GM21390 (cell line): ENCODE measurements at regions not wholly inside any gene's neighbourhood (a gene's known extent, or its start where the extent isn't known, plus 50 kb on each side); places are given as distances from the start of the nearest gene placed in this dataset.
"Not testable (repeated sequence)": the region's sequence is repeated elsewhere in the genome, so short reads cannot be mapped to it uniquely, and the experiment has no call there.

Source experiments
- ATAC-seq: cut with Tn5 transposase; IDR thresholded peaks from one replicate; pipeline ENCODE4 v1.9.1; 2021; ENCODE audit not compliant: unreplicated experiment

DNA sequence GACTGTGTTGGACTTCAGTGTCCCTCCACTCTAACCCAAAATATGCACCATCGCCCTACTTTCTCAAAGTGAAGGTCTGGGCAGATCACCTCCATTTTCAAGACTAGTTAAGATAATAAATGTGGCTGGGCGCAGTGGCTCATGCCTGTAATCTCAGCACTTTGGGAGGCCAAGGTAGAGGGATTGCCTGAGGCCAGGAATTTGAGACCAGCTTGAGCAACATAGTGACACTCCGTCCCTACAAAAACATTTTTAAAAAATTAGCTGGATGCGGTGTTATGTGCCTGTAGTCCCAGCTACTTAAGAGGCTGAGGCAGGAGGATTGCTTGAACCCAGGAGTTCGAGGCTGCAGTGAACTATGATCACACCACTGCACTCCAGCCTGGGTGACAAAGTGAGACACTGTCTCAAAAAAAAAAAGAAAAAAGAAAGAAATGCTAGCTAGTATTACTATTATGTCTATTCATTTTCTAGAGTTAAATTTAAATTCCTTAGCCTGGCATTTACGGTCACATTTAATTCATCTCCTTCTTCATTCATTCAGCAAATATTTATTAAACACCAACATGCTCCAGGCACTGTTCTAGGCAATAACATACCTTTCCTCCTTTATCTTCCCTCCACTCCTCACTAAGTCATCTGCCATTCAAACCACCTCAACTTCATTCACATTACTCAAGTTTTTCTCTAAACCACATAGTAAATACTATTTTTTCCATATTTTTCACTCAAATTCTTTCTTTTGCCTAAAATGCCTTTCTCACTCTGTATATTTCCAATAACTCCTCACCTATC, 96.1 kb upstream of the XYLT1 start:
- ATAC-seq: no peak

- no peak for ATAC-seq
Measured at GRCh38 chr16:17566075-17566474, 95.3 kb upstream of the XYLT1 start.

DNA sequence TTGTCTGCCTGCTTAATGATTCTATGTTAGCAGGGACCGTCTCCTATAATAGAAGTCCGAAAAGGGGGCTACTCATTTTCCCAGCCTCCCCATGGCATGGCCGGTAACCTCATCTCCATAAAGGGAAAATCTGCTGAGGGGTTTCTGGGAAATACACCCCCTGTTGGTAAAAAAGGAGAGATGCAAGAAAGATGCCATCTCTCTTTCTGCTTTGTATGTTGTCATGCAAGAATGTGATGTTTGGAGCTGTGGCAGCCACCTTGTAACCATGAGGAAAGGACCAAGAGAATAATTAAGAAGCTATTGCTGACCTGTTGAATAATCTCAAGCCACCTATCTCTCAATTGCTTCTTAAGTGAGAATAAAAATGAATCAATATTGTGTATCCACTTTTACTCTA, 94.8 kb upstream of the XYLT1 start:
- no peak for ATAC-seq

- no peak for ATAC-seq
Measured at GRCh38 chr16:17564856-17565255, 94.1 kb upstream of the XYLT1 start.

GRCh38 chr16:17563323-17564091, 92.7 kb upstream of the XYLT1 start:
- ATAC-seq: no peak

DNA sequence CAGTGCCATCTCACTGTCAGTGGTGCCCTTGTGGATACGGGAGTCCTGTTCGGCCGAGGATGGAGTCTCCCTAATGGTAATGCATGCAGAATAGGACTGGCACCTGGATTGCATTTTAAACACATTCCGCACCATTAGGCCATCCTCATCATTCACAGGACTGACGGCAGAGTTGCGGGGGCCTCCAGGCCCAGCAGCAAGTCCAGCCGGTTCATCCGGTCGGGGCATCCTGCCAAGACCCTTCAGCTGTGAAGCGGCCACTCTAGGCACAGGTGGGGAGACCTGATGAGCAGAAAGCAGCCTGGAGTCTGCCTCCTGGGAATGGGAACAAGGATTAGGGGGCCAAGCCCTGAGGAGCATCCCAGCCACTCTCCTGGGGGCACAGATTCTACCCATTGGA, 90.3 kb upstream of the XYLT1 start:
- no peak for ATAC-seq

- ATAC-seq: no peak
Measured at GRCh38 chr16:17560548-17560947, 89.8 kb upstream of the XYLT1 start.

- no peak for ATAC-seq
Measured at GRCh38 chr16:17559394-17559793, 88.6 kb upstream of the XYLT1 start.

DNA sequence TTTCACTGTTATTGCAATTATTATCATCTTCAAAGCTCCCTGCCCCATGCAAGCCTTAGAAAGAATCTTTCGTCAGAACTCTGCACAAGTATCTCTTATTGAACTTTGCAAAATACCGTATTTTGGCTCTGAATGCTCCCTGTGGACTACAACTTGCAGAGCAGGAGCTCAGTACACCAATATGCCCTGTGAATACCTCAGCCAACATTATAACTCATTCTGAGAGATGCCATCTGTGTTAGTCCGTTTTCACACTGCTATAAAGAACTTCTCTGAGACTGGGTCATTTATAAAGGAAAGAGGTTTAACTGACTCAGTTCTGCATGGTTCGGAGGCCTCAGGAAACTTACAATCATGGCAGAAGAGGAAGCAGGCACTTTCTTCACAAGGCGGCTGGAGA, 87.2 kb upstream of the XYLT1 start:
- ATAC-seq: no peak

GRCh38 chr16:17557480-17557879, 86.7 kb upstream of the XYLT1 start:
- ATAC-seq: no peak

DNA sequence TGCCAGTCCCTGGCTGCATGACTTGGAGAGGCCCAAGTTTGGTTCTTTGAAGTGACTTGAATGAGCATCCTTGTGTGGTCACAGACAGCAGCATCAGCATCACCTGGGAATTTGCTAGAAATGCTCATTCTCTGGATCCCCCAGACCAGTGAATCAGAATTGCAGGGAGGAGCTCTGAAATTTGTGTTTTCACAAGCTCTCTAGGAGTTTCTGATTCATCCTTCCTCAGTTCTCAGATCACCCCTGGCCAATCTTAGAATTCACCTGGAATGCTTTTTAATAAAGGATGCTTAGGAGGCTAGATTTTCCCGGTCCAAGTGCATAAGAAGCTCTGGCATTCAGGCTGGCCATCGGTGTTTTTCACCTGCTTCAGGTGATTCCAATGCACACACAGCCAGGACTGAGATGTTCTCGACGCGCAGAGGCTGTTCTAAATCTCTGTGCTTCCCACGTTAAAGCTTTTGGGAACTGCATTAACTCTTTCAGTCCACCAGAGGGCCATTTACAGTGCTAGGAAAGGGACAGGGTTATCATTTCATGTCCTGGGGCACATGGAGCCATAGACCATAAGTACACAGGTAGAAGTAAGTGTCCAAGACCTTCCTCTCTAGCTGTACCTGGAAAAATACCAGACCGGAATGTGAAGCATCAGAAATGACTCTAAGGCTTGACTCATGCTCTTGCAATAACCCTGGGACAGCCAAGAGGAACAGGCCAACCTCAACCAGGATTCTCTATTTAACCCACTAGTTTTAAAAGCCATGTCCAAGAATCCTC, 85.7 kb upstream of the XYLT1 start:
- ATAC-seq: no peak

DNA sequence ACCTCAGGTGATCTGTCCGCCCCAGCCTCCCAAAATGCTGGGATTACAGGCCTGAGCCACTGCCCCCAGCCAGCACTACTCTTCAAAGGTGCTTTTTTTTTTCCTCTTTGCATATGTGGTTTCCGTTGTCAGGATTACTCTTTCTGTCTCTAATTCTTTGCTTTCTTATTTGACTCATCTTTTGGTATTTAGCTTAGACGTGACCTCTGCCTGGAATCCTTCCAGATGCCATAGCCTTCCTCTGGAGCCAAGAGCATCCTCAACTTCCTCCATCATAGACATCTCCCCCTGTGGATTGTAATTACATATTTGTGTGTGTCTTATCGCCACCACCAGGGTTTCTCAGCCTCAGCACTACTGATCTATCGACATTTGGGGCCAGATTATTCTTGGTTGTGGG, 84.4 kb upstream of the XYLT1 start:
- no peak for ATAC-seq

- no peak for ATAC-seq
Measured at GRCh38 chr16:17552351-17552750, 81.6 kb upstream of the XYLT1 start.

GRCh38 chr16:17551682-17552081, 80.9 kb upstream of the XYLT1 start:
- not testable (repeated sequence) for ATAC-seq

DNA sequence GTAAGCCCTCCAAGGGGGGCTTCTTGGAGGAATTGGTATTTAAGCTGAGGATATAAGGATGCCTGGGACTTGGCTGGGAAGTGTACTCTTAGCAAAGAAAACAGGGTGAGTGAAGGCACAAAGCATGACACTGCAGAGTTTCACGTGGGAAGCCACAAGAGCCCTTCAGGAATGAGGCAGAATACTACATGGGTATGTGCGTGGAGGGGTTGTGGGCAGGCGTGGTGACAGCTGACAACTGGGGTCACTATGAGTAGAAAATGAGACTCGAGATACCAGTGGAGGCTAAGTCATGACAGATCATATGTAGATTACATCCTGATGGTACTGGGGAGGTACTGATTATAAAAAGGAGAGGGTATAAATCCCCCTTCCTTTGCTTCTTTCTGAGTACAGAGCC, 78.1 kb upstream of the XYLT1 start:
- no peak for ATAC-seq

DNA sequence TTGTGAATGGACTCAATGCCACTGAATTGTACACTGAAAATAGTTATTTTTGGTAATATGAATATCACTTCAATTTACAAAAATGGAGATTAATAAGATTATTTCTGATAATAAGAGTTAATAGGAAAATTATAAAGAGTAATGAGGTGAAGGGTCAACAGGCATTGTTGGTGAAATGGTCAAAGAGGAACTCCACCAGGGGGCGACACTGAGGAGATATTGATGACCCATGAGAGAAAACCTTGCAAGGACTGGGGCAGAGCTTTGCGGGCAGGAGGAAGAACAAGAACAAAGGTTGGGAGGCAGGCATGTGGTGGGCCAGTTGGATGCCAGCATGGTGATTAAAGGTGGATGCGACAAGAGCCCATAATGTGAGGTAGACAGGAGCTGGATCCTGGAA, 74.0 kb upstream of the XYLT1 start:
- ATAC-seq: no peak

DNA sequence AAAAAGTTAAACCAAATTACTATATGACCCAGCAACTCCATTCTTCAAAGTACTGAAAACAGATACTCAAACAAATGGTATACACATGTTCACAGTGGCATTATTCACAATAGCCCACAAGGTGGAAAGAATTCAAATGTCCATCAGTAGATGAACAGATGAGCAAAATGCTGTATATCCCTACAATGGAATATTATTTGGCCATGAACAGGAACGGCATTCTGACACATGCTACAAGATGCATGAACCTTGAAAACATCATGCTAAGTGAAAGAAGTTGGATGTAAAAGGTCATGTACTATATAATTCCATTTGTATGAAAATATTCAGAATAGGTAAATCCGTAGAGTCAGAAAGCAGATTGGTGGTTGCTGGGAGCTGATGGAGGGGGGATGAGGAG, 73.5 kb upstream of the XYLT1 start:
- no peak for ATAC-seq

DNA sequence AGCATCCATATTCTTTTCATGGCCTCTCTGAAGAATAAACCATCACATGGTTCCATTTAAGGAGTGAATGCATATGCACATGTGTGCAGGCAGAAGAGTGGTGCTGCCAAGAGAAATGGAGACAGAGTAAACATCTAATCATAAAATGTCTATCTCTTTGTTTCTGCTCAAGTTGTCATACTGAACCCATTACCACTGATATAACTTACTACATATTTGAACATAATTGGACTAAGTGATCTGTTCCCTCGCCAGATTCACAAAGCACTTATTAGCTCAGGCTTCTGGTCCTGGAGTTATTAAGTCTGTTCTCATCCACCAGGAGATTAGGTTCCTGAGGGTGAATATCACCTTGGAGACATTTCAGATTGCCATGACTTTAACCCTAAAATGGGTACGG, 72.3 kb upstream of the XYLT1 start:
- ATAC-seq: no peak

GRCh38 chr16:17541324-17541723, 70.6 kb upstream of the XYLT1 start:
- ATAC-seq: no peak

DNA sequence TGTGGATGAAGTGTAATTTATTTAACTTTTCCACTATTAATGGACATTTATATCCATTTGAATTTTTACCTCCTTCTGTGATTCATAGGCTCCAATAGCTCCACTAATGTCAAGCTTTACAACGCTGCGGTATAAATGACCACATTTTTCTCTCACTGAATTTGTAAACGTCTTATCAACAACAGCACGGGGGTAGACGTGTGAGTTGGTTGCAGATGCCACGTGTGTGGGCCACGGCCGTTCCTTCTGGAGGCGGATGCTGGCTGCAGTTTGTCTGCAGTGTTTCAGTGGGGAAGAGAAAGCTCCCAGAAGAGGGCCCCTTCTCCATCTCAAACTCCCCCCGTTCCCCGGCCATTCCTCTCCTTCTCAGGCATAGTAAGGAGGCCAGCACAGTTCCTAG, 68.2 kb upstream of the XYLT1 start:
- ATAC-seq: no peak

DNA sequence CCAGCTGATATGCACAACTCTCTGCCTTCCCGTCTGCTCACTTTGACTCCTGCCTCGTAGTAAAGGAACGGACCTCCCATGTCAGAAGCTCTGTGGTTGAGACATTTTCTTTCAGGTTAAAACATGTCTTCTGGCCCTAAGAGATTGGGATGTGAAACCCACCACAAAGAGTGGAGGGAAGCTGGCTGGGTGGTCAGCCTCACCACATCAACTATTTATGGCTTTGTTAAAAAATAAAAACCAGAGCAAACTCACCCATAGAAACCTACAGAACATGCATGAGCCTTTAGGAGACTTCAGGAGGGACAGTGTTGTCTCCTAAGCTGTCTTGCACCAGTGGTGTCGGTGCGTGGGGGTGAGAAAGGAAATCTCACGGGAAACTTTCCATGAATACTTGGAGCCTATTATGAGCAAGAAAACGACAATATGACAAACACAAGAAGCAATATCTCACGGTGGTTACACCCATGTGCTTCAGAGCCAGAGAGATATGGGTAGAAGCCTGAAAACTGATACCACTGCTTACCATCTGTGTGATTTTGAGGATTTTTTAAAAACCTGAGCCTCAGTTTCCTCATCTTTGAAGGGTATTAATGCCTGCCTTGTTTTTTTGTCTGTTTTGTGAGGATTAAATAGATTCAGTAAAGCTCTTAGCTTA, 61.7 kb upstream of the XYLT1 start:
- ATAC-seq: no peak
